ENCODE measurements at regions not wholly inside any gene's neighbourhood (a gene's known extent, or its start where the extent isn't known, plus 50 kb on each side); places are given as distances from the start of the nearest gene placed in this dataset.

DNA sequence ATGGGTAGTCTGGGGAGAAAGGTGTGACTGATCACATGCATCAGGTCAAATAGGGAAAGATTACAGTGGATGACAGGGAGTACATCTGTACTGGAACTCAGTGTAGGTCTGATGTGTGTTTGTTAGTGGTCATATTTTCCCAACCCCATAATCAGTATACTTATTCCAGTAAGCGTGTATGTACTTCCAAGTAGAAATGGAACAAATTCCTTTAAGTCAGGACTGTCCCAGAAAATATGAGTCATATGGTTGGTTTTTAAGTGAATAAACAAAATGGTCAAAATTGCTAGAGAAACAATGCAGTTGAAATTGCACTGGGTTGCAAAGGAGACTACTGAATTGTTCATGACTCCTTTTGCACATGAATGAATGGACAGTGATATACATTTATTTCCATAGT, 118.8 kb upstream of the MYO3A start:
- Histone ChIP-seq H3K4me3 (ENCODE audit: low read length) (no peak overlapping the region), H3K27ac (ENCODE audit: low read length) (no peak overlapping the region), H2AFZ (ENCODE audit: low read depth, low read length) (no peak overlapping the region), H3K79me2 (ENCODE audit: low read length) (no peaks in the 10 kb centered on the region), H4K20me1 (ENCODE audit: insufficient read depth, low read length) (no peaks in the 10 kb centered on the region), H3K36me3 (replicated peaks; ENCODE audit: low read depth, low read length) (no peaks in the 10 kb centered on the region), H3K27me3 (ENCODE audit: low read depth, low read length) (no peaks in the 10 kb centered on the region), H3K9ac (ENCODE audit: low read length) (no peak overlapping the region), H3K4me2 (ENCODE audit: low read length) (no peak overlapping the region), H3K4me1 (ENCODE audit: low read length) (no peaks in the 10 kb centered on the region), H3K9me3 (ENCODE audit: insufficient read depth, low read length) (no peaks in the 10 kb centered on the region)
- TF ChIP-seq EZH2phosphoT487 (IDR thresholded peaks at IDR 0.05; ENCODE audit: low read depth) (no peak), CTCF (IDR thresholded peaks at IDR 0.05; ENCODE audit: low read depth, low read length) (no peak)

DNA sequence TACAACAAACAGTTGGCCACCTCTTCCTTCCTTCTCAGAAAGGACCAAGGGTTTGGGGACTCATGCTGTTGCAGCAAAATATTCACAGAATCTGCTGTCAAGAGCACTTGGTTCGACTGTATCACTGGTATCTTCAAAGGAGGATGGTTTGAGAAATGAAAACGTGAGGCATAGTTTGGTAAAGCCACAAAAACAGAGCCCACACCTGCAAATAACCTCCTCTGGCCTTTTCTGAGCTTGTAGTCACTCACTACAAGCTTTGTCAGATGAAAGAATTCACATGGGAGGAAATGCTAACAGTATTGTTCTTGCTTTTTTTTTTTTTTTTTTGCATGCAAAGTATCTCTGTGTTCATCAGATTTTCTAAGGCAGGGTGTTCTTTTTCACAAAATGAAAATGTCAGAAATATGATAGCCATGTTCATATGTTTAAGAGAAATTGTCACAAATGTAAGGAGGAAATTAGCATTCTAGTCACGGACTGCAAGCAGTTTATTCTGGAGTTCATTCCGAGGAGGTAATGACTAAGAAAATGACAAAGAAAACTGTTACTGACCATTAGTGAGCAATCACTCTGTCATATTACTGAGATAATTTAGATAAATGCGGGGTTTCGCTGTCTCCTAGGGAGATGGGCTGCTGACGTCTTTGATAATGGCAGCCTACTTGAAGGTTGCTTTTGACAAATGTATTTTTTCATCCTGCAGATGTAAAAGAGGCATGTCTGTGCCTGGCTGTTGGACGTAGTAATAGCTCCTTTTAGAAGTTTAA, 117.8 kb upstream of the MYO3A start:
- H3K79me2 ChIP-seq (ENCODE audit: low read length) = no peaks in the 10 kb centered on the region
- no peak overlapping the region for H3K4me2 ChIP-seq (ENCODE audit: low read length)
- no peaks in the 10 kb centered on the region for H3K36me3 ChIP-seq (replicated peaks; ENCODE audit: low read depth, low read length)
- no peaks in the 10 kb centered on the region for H3K27me3 ChIP-seq (ENCODE audit: low read depth, low read length)
- H3K27ac ChIP-seq (ENCODE audit: low read length) = no peak overlapping the region
- H3K4me3 ChIP-seq (ENCODE audit: low read length) = no peak overlapping the region
- H3K9me3 ChIP-seq (ENCODE audit: insufficient read depth, low read length) = no peaks in the 10 kb centered on the region
- no peaks in the 10 kb centered on the region for H4K20me1 ChIP-seq (ENCODE audit: insufficient read depth, low read length)
- TF ChIP-seq CTCF (IDR thresholded peaks at IDR 0.05; ENCODE audit: low read depth, low read length) (no peak), EZH2phosphoT487 (IDR thresholded peaks at IDR 0.05; ENCODE audit: low read depth) (no peak)
- peaks cover 6% of the 10 kb centered on the region for H3K4me1 ChIP-seq (ENCODE audit: low read length)
- H3K9ac ChIP-seq (ENCODE audit: low read length) = no peak overlapping the region
- no peak overlapping the region for H2AFZ ChIP-seq (ENCODE audit: low read depth, low read length)

DNA sequence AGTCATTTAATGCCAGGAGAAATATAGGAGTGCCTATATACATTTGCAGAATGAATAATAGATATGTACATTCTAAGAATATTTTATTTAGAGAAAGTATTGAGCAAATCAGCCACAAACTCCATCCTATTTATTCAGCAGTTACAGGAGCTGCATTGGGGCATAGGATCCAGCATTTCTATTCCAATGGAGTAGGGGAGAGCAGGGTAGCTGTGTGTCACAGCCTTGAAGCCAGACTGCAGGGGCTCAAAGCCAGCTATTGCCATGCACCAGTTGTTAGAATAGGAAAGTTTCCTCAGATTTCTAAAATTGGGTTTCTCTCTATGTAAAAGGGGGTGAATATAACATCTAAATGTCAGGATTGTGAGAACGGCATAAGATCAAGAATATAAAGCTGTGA, 116.8 kb upstream of the MYO3A start:
- no peak overlapping the region for H2AFZ ChIP-seq (ENCODE audit: low read depth, low read length)
- no peaks in the 10 kb centered on the region for H3K27me3 ChIP-seq (ENCODE audit: low read depth, low read length)
- H3K36me3 ChIP-seq (replicated peaks; ENCODE audit: low read depth, low read length) = no peaks in the 10 kb centered on the region
- H3K9ac ChIP-seq (ENCODE audit: low read length) = no peak overlapping the region
- no peaks in the 10 kb centered on the region for H3K9me3 ChIP-seq (ENCODE audit: insufficient read depth, low read length)
- no peak overlapping the region for H3K27ac ChIP-seq (ENCODE audit: low read length)
- H3K79me2 ChIP-seq (ENCODE audit: low read length) = no peaks in the 10 kb centered on the region
- no peak overlapping the region for H3K4me2 ChIP-seq (ENCODE audit: low read length)
- H3K4me1 ChIP-seq (ENCODE audit: low read length) = peaks cover 7% of the 10 kb centered on the region
- H3K4me3 ChIP-seq (ENCODE audit: low read length) = no peak overlapping the region
- TF ChIP-seq EZH2phosphoT487 (IDR thresholded peaks at IDR 0.05; ENCODE audit: low read depth) (no peak), CTCF (IDR thresholded peaks at IDR 0.05; ENCODE audit: low read depth, low read length) (no peak)
- no peaks in the 10 kb centered on the region for H4K20me1 ChIP-seq (ENCODE audit: insufficient read depth, low read length)

- Histone ChIP-seq H4K20me1 (ENCODE audit: insufficient read depth, low read length) (no peaks in the 10 kb centered on the region), H2AFZ (ENCODE audit: low read depth, low read length) (no peak overlapping the region), H3K9me3 (ENCODE audit: insufficient read depth, low read length) (no peaks in the 10 kb centered on the region), H3K9ac (ENCODE audit: low read length) (no peak overlapping the region), H3K4me1 (ENCODE audit: low read length) (peaks cover 7% of the 10 kb centered on the region), H3K36me3 (replicated peaks; ENCODE audit: low read depth, low read length) (no peaks in the 10 kb centered on the region), H3K27ac (ENCODE audit: low read length) (no peak overlapping the region), H3K4me3 (ENCODE audit: low read length) (no peak overlapping the region), H3K27me3 (ENCODE audit: low read depth, low read length) (no peaks in the 10 kb centered on the region), H3K79me2 (ENCODE audit: low read length) (no peaks in the 10 kb centered on the region), H3K4me2 (ENCODE audit: low read length) (no peak overlapping the region)
- TF ChIP-seq EZH2phosphoT487 (IDR thresholded peaks at IDR 0.05; ENCODE audit: low read depth) = no peak
- TF ChIP-seq CTCF (IDR thresholded peaks at IDR 0.05; ENCODE audit: low read depth, low read length) = no peak
These were observed 115.3 kb upstream of the MYO3A start for GRCh38 chr10:25818751-25819150.
